ENCODE measurements at regions not wholly inside any gene's neighbourhood (a gene's known extent, or its start where the extent isn't known, plus 50 kb on each side); places are given as distances from the start of the nearest gene placed in this dataset.

DNA sequence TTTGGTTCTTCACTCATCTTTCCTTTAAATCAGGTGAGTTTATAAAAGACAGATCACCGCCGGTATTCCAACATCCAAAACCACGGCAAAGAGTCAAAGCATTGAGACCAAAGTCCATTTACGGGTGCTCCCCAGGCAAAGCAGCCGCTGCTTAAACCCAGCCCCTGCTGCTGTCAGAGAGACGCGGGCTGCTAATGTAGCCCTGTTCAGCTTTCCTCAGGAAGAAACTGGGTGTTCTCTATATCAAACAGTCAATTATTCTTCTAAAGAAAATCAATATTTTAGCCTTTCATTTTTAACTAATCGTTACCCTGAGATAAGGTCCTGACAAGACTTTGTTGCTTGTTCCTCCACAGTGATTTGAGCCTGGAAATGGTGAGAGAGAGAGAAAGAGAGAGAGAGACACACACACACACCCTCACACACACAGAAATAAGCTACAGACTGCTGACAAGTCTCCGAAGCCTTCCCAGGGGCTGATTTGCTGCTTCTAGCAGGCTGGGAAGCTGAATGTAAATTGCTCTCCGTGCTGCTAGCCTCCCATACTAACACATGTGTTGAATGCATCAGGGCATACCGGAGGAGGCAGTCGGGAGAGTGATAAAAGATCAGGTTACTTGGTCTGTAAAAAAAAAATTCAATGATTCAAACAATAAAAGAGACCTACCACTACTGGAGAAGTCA is 183.0 kb upstream of the ANK3 start:
- Histone ChIP-seq H3K9me3 (ENCODE audit: control insufficient read depth in 2 of 2, insufficient read depth in 1 of 2, low read length in 1 of 2) (no peaks in the 10 kb centered on the region), H3K36me3 (ENCODE audit: control insufficient read depth in 2 of 2, insufficient read depth in 2 of 2, low read length in 1 of 2) (no peaks in the 10 kb centered on the region), H3K4me3 (ENCODE audit: low read length in 2 of 2) (peak overlapping the region; percentile 1 to 16), H3K27ac (ENCODE audit: low read depth in 1 of 2, low read length in 1 of 2) (peak overlapping the region in 1 of 2 donors; percentile 55), H3K27me3 (ENCODE audit: control insufficient read depth in 2 of 2, insufficient read depth in 1 of 2, low read length in 1 of 2) (no peaks in the 10 kb centered on the region), H3K4me1 (ENCODE audit: control insufficient read depth in 2 of 2, insufficient read depth in 2 of 2, low read length in 2 of 2) (peaks cover 0 to 2% of the 10 kb centered on the region in 2 donors)
- WGBS = 11% methylated on average over 12 of the region's 12 CpGs
- peak in 1 of 9 donors; percentile 12 for DNase-seq (ENCODE audit: low read depth in 6 of 9, low spot score in 9 of 9)

DNA sequence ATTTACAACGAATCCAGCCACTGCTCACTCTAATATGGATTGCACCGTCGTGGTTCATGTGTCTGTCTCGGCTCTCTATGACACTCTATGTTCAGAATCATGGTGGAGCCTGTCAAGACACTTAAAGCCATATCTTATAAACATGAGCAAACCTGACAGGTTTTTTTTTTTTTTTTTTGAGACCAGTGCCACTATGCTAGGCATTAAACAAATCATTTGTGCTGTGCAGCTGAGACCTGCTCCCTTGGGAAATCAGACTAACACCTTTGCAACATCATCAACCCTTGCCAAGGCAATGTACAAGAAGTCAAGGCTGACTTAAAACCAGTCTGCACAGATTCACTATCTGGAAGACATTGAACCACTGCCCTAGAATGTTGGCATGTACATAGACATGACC is 181.2 kb upstream of the ANK3 start:
- 94% methylated on average over 4 of the region's 4 CpGs for WGBS
- H3K36me3 ChIP-seq (ENCODE audit: control insufficient read depth in 2 of 2, insufficient read depth in 2 of 2, low read length in 1 of 2) = no peaks in the 10 kb centered on the region
- no peak for DNase-seq (ENCODE audit: low read depth in 6 of 9, low spot score in 9 of 9)

DNA sequence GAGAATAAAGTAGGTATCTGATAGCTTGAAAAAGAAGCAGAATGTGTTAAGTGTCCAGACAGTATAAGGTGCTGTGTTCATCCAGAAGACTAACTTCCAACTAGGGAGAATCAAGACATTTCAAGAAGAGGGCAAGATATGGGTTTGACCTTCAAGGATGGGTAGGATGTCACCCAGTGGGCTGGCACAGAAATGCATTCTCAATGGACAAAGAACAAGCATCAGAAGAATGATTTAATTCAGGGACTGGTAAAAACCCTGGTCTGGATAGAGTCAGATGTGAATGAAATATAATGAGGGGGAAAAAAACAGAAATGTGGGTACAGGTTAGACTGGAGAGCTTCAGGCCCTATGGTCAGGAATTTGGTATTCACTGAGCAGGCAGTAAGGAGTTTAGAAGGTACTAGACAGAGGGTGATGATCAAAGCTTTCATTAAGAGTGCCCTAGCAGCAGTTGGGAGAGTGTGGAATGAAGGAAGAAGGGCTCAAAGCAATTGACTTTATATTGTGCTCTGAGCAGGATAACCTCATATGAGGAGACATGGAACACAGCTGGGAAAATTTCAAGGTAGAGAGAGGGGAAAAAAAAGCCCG is 180.7 kb upstream of the ANK3 start:
- no peak overlapping the region for H3K4me3 ChIP-seq (ENCODE audit: low read length in 2 of 2)
- H3K4me1 ChIP-seq (ENCODE audit: control insufficient read depth in 2 of 2, insufficient read depth in 2 of 2, low read length in 2 of 2) = peaks cover 0 to 2% of the 10 kb centered on the region in 2 donors
- no peaks in the 10 kb centered on the region for H3K36me3 ChIP-seq (ENCODE audit: control insufficient read depth in 2 of 2, insufficient read depth in 2 of 2, low read length in 1 of 2)
- H3K27ac ChIP-seq (ENCODE audit: low read depth in 1 of 2, low read length in 1 of 2) = no peak overlapping the region
- no peak for DNase-seq (ENCODE audit: low read depth in 6 of 9, low spot score in 9 of 9)
- H3K9me3 ChIP-seq (ENCODE audit: control insufficient read depth in 2 of 2, insufficient read depth in 1 of 2, low read length in 1 of 2) = no peaks in the 10 kb centered on the region
- WGBS = 85% methylated on average over 1 of the region's 1 CpG
- H3K27me3 ChIP-seq (ENCODE audit: control insufficient read depth in 2 of 2, insufficient read depth in 1 of 2, low read length in 1 of 2) = no peaks in the 10 kb centered on the region

More for the DNA sequence above, 181.2 kb upstream of the ANK3 start:
- peaks cover 0 to 2% of the 10 kb centered on the region in 2 donors for H3K4me1 ChIP-seq (ENCODE audit: control insufficient read depth in 2 of 2, insufficient read depth in 2 of 2, low read length in 2 of 2)
- no peak overlapping the region for H3K4me3 ChIP-seq (ENCODE audit: low read length in 2 of 2)
- no peaks in the 10 kb centered on the region for H3K27me3 ChIP-seq (ENCODE audit: control insufficient read depth in 2 of 2, insufficient read depth in 1 of 2, low read length in 1 of 2)
- no peaks in the 10 kb centered on the region for H3K9me3 ChIP-seq (ENCODE audit: control insufficient read depth in 2 of 2, insufficient read depth in 1 of 2, low read length in 1 of 2)
- H3K27ac ChIP-seq (ENCODE audit: low read depth in 1 of 2, low read length in 1 of 2) = no peak overlapping the region

DNA sequence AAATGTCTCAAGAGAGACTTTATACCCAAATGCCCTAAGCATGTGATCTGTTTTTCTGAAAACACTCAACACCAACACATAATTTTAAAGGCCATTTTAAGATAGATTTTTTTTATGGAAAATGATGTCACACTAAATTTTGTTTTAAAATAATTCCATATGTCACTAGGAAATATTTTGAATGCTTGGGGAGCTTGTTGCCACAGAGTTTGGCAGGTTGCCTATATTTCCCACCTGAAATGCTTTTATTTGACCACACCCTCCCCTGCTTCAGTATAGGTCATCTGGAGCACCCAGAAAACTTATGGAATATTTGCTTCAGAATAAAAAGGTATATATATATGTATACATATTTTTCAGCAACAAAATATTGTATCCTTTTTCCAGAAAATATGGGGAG is 180.0 kb upstream of the ANK3 start:
- Histone ChIP-seq H3K4me3 (ENCODE audit: low read length in 2 of 2) (no peak overlapping the region), H3K27ac (ENCODE audit: low read depth in 1 of 2, low read length in 1 of 2) (no peak overlapping the region), H3K36me3 (ENCODE audit: control insufficient read depth in 2 of 2, insufficient read depth in 2 of 2, low read length in 1 of 2) (no peaks in the 10 kb centered on the region), H3K9me3 (ENCODE audit: control insufficient read depth in 2 of 2, insufficient read depth in 1 of 2, low read length in 1 of 2) (no peaks in the 10 kb centered on the region), H3K27me3 (ENCODE audit: control insufficient read depth in 2 of 2, insufficient read depth in 1 of 2, low read length in 1 of 2) (no peaks in the 10 kb centered on the region), H3K4me1 (ENCODE audit: control insufficient read depth in 2 of 2, insufficient read depth in 2 of 2, low read length in 2 of 2) (peaks cover 0 to 2% of the 10 kb centered on the region in 2 donors)
- DNase-seq (ENCODE audit: low read depth in 6 of 9, low spot score in 9 of 9) = no peak

DNA sequence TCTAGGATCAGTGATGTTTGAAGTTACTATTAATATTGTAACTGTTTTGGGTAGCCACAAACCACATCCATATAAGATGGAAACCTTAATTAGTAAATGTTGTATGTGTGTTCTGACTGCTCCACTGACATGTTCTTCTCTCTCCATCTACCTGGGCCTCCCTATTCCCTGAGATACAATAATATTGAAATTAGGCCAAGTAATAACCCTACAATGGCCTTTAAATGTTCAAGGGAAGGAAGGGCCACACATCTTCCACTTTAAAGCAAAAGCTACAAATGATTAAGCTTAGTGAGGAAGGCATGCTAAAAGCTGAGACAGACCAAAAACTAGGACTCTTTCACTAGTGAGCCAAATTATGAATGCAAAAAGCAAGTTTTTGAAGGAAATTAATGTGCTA is 176.4 kb upstream of the ANK3 start:
- Histone ChIP-seq H3K36me3 (ENCODE audit: control insufficient read depth in 2 of 2, insufficient read depth in 2 of 2, low read length in 1 of 2) (no peaks in the 10 kb centered on the region), H3K9me3 (ENCODE audit: control insufficient read depth in 2 of 2, insufficient read depth in 1 of 2, low read length in 1 of 2) (no peaks in the 10 kb centered on the region), H3K27ac (ENCODE audit: low read depth in 1 of 2, low read length in 1 of 2) (no peak overlapping the region), H3K4me3 (ENCODE audit: low read length in 2 of 2) (no peak overlapping the region), H3K27me3 (ENCODE audit: control insufficient read depth in 2 of 2, insufficient read depth in 1 of 2, low read length in 1 of 2) (no peaks in the 10 kb centered on the region), H3K4me1 (ENCODE audit: control insufficient read depth in 2 of 2, insufficient read depth in 2 of 2, low read length in 2 of 2) (no peaks in the 10 kb centered on the region)
- no peak for DNase-seq (ENCODE audit: low read depth in 6 of 9, low spot score in 9 of 9)

DNA sequence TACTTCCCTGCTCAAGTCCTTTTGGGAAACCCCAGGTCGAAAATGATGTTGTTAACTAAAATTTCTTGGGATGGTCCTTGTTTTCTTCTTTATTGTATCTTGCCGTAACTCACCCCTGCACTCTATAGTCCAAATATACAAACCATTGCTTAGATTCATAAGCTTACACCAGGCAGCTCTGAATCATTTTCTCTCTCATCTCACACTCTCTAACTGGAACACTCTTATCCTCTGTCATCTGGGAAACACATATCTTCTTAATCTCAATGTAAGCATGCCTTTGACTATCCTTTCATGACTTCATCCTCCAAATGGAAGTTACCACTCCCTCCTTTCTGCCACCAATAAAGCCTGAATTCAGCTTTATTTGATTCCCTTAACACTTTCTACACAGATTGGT is 175.8 kb upstream of the ANK3 start:
- H3K4me1 ChIP-seq (ENCODE audit: control insufficient read depth in 2 of 2, insufficient read depth in 2 of 2, low read length in 2 of 2) = no peaks in the 10 kb centered on the region
- H3K27me3 ChIP-seq (ENCODE audit: control insufficient read depth in 2 of 2, insufficient read depth in 1 of 2, low read length in 1 of 2) = no peaks in the 10 kb centered on the region
- WGBS = 91% methylated on average over 2 of the region's 2 CpGs
- DNase-seq (ENCODE audit: low read depth in 6 of 9, low spot score in 9 of 9) = no peak
- H3K36me3 ChIP-seq (ENCODE audit: control insufficient read depth in 2 of 2, insufficient read depth in 2 of 2, low read length in 1 of 2) = no peaks in the 10 kb centered on the region
- H3K4me3 ChIP-seq (ENCODE audit: low read length in 2 of 2) = no peak overlapping the region
- H3K27ac ChIP-seq (ENCODE audit: low read depth in 1 of 2, low read length in 1 of 2) = no peak overlapping the region
- H3K9me3 ChIP-seq (ENCODE audit: control insufficient read depth in 2 of 2, insufficient read depth in 1 of 2, low read length in 1 of 2) = no peaks in the 10 kb centered on the region

DNA sequence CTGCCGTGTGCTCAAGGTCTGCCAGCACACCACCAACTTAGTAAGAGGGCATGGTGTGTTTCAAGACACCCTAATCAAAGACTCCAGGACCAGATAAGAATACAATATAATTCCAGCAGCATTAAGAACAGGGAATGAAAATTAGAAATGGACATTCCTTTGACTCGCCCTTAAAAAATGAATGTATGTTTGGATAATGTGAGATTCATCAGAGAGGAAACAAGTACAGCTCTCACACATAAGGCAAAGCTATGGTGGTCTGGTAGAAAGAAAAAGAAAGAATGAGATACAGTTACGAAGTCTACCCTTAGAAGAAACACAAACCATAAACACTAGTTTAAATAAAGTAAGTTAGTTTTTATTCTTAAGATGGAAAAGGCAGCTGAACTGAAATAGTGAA is 174.8 kb upstream of the ANK3 start:
- no peaks in the 10 kb centered on the region for H3K36me3 ChIP-seq (ENCODE audit: control insufficient read depth in 2 of 2, insufficient read depth in 2 of 2, low read length in 1 of 2)
- H3K27ac ChIP-seq (ENCODE audit: low read depth in 1 of 2, low read length in 1 of 2) = no peak overlapping the region
- H3K9me3 ChIP-seq (ENCODE audit: control insufficient read depth in 2 of 2, insufficient read depth in 1 of 2, low read length in 1 of 2) = no peaks in the 10 kb centered on the region
- DNase-seq (ENCODE audit: low read depth in 6 of 9, low spot score in 9 of 9) = no peak
- 98% methylated on average over 3 of the region's 3 CpGs for WGBS
- no peak overlapping the region for H3K4me3 ChIP-seq (ENCODE audit: low read length in 2 of 2)
- H3K4me1 ChIP-seq (ENCODE audit: control insufficient read depth in 2 of 2, insufficient read depth in 2 of 2, low read length in 2 of 2) = no peaks in the 10 kb centered on the region
- no peaks in the 10 kb centered on the region for H3K27me3 ChIP-seq (ENCODE audit: control insufficient read depth in 2 of 2, insufficient read depth in 1 of 2, low read length in 1 of 2)

DNA sequence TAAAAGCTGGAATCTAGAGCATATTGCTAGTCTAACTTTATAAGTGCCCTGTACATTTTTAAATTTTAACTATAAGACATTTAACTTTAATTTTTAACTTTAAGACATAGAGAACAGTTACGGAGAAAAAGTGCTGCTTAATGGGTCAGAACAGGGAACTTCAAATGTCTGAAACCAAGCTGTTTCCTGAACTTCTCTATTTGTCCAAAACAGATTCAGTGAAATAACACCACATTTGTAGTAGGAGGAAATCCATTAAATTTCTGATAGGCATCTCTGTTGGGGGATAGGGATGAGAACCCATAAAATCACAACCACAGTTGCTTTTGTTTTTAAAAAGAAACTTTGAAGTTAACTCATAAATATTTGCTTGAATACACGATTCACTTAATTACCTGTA is 170.8 kb upstream of the ANK3 start:
- Histone ChIP-seq H3K27ac (ENCODE audit: low read depth in 1 of 2, low read length in 1 of 2) (no peak overlapping the region), H3K27me3 (ENCODE audit: control insufficient read depth in 2 of 2, insufficient read depth in 1 of 2, low read length in 1 of 2) (no peaks in the 10 kb centered on the region), H3K4me3 (ENCODE audit: low read length in 2 of 2) (no peak overlapping the region), H3K9me3 (ENCODE audit: control insufficient read depth in 2 of 2, insufficient read depth in 1 of 2, low read length in 1 of 2) (no peaks in the 10 kb centered on the region), H3K4me1 (ENCODE audit: control insufficient read depth in 2 of 2, insufficient read depth in 2 of 2, low read length in 2 of 2) (no peaks in the 10 kb centered on the region), H3K36me3 (ENCODE audit: control insufficient read depth in 2 of 2, insufficient read depth in 2 of 2, low read length in 1 of 2) (no peaks in the 10 kb centered on the region)
- DNase-seq (ENCODE audit: low read depth in 6 of 9, low spot score in 9 of 9) = no peak
- WGBS = 55% methylated on average over 2 of the region's 2 CpGs

DNA sequence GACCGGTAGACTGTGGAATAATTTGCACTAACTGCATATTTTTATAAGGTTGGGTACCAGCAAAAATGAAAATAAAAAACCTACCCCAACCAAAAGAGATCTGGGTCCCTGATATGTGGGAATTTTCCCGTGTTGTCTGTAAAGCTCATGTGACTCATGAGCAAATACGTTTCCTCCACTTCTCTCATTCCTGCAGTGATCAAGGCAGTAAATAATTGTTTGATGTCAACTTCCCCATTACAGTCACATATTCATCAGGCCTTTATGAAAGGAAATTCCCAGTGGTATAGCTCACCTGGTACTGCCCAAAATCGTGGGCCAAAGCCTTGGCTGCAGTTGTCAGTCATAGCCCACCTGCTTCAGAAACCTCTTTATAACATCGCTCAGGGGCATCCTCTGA is 166.0 kb upstream of the ANK3 start:
- Histone ChIP-seq H3K4me1 (ENCODE audit: control insufficient read depth in 2 of 2, insufficient read depth in 2 of 2, low read length in 2 of 2) (no peaks in the 10 kb centered on the region), H3K4me3 (ENCODE audit: low read length in 2 of 2) (no peak overlapping the region), H3K27ac (ENCODE audit: low read depth in 1 of 2, low read length in 1 of 2) (no peak overlapping the region), H3K27me3 (ENCODE audit: control insufficient read depth in 2 of 2, insufficient read depth in 1 of 2, low read length in 1 of 2) (no peaks in the 10 kb centered on the region), H3K9me3 (ENCODE audit: control insufficient read depth in 2 of 2, insufficient read depth in 1 of 2, low read length in 1 of 2) (no peaks in the 10 kb centered on the region), H3K36me3 (ENCODE audit: control insufficient read depth in 2 of 2, insufficient read depth in 2 of 2, low read length in 1 of 2) (no peaks in the 10 kb centered on the region)
- WGBS = 64% methylated on average over 5 of the region's 5 CpGs
- DNase-seq (ENCODE audit: low read depth in 6 of 9, low spot score in 9 of 9) = no peak

Data from thymus (tissue), 11 donors.